ENCODE measurements at regions not wholly inside any gene's neighbourhood (a gene's known extent, or its start where the extent isn't known, plus 50 kb on each side); places are given as distances from the start of the nearest gene placed in this dataset.

- Histone ChIP-seq H3K27ac (ENCODE audit: control insufficient read depth, insufficient read depth, low read length) (no peak overlapping the region), H3K36me3 (ENCODE audit: control insufficient read depth in 2 of 2, extremely low read depth in 1 of 2, insufficient read depth in 2 of 2, low read length in 2 of 2) (no peaks in the 10 kb centered on the region), H3K79me2 (ENCODE audit: control insufficient read depth, insufficient read depth, low read length) (no peaks in the 10 kb centered on the region), H3K4me2 (ENCODE audit: control insufficient read depth, extremely low read depth, insufficient read depth, low read depth, low read length) (no peak overlapping the region), H3K9me3 (ENCODE audit: control insufficient read depth, low read depth, low read length) (no peaks in the 10 kb centered on the region), H3K4me3 (ENCODE audit: control insufficient read depth in 2 of 3, extremely low read depth in 1 of 3, insufficient read depth in 2 of 3, low read depth in 1 of 3, low read length in 3 of 3) (no peak overlapping the region), H2AFZ (ENCODE audit: control insufficient read depth, low read length) (no peak overlapping the region), H3K9me1 (ENCODE audit: control insufficient read depth, extremely low read depth, insufficient read depth, low read length) (no peaks in the 10 kb centered on the region), H3K4me1 (ENCODE audit: control insufficient read depth, extremely low read depth, insufficient read depth, low read length) (no peaks in the 10 kb centered on the region), H3K9ac (ENCODE audit: control insufficient read depth, extremely low read depth, insufficient read depth, low read length) (no peak overlapping the region), H3K27me3 (ENCODE audit: control insufficient read depth, extremely low read depth, insufficient read depth, low read length) (no peaks in the 10 kb centered on the region), H4K20me1 (ENCODE audit: control insufficient read depth, extremely low read depth, insufficient read depth, low read length) (no peaks in the 10 kb centered on the region)
- no peak for FAIRE-seq
- no peak for DNase-seq (ENCODE audit: low read depth, low spot score)
- dilution Hi-C loops (cut with MboI; ENCODE audit: extremely low pct_ligation_motif_present, low sequenced_read_pairs), result no loop called here
- TF ChIP-seq, protein P1, sequence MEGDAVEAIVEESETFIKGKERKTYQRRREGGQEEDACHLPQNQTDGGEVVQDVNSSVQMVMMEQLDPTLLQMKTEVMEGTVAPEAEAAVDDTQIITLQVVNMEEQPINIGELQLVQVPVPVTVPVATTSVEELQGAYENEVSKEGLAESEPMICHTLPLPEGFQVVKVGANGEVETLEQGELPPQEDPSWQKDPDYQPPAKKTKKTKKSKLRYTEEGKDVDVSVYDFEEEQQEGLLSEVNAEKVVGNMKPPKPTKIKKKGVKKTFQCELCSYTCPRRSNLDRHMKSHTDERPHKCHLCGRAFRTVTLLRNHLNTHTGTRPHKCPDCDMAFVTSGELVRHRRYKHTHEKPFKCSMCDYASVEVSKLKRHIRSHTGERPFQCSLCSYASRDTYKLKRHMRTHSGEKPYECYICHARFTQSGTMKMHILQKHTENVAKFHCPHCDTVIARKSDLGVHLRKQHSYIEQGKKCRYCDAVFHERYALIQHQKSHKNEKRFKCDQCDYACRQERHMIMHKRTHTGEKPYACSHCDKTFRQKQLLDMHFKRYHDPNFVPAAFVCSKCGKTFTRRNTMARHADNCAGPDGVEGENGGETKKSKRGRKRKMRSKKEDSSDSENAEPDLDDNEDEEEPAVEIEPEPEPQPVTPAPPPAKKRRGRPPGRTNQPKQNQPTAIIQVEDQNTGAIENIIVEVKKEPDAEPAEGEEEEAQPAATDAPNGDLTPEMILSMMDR (optimal IDR thresholded peaks at IDR 0.05 in 1 of 3, IDR thresholded peaks at IDR 0.05 in 1 of 3, conservative IDR thresholded peaks at IDR 0.05 in 1 of 3; ENCODE audit: extremely low read depth in 1 of 3, insufficient read depth in 2 of 3, low read length in 3 of 3), result no peak
- TF ChIP-seq EZH2 (IDR thresholded peaks at IDR 0.05; ENCODE audit: low read length), result no peak
Observed at GRCh38 chr15:62413786-62414185, 248.7 kb upstream of the C2CD4B start.

- no peaks in the 10 kb centered on the region for H3K79me2 ChIP-seq (ENCODE audit: control insufficient read depth, insufficient read depth, low read length)
- H3K4me2 ChIP-seq (ENCODE audit: control insufficient read depth, extremely low read depth, insufficient read depth, low read depth, low read length), result no peak overlapping the region
- no peaks in the 10 kb centered on the region for H3K36me3 ChIP-seq (ENCODE audit: control insufficient read depth in 2 of 2, extremely low read depth in 1 of 2, insufficient read depth in 2 of 2, low read length in 2 of 2)
- TF ChIP-seq, protein P1 (optimal IDR thresholded peaks at IDR 0.05 in 1 of 3, IDR thresholded peaks at IDR 0.05 in 1 of 3, conservative IDR thresholded peaks at IDR 0.05 in 1 of 3; ENCODE audit: extremely low read depth in 1 of 3, insufficient read depth in 2 of 3, low read length in 3 of 3), result no peak
- no peak for TF ChIP-seq EZH2 (IDR thresholded peaks at IDR 0.05; ENCODE audit: low read length)
- dilution Hi-C loops (cut with MboI; ENCODE audit: extremely low pct_ligation_motif_present, low sequenced_read_pairs), result no loop called here
- FAIRE-seq (no peak), DNase-seq (ENCODE audit: low read depth, low spot score) (no peak)
- no peaks in the 10 kb centered on the region for H4K20me1 ChIP-seq (ENCODE audit: control insufficient read depth, extremely low read depth, insufficient read depth, low read length)
- H3K4me3 ChIP-seq (ENCODE audit: control insufficient read depth in 2 of 3, extremely low read depth in 1 of 3, insufficient read depth in 2 of 3, low read depth in 1 of 3, low read length in 3 of 3), result no peak overlapping the region
- no peaks in the 10 kb centered on the region for H3K27me3 ChIP-seq (ENCODE audit: control insufficient read depth, extremely low read depth, insufficient read depth, low read length)
- no peaks in the 10 kb centered on the region for H3K9me1 ChIP-seq (ENCODE audit: control insufficient read depth, extremely low read depth, insufficient read depth, low read length)
- no peaks in the 10 kb centered on the region for H3K9me3 ChIP-seq (ENCODE audit: control insufficient read depth, low read depth, low read length)
- no peak overlapping the region for H3K27ac ChIP-seq (ENCODE audit: control insufficient read depth, insufficient read depth, low read length)
- no peak overlapping the region for H3K9ac ChIP-seq (ENCODE audit: control insufficient read depth, extremely low read depth, insufficient read depth, low read length)
- H3K4me1 ChIP-seq (ENCODE audit: control insufficient read depth, extremely low read depth, insufficient read depth, low read length), result no peaks in the 10 kb centered on the region
- H2AFZ ChIP-seq (ENCODE audit: control insufficient read depth, low read length), result no peak overlapping the region
Observed at GRCh38 chr15:62415498-62415897, 250.4 kb upstream of the C2CD4B start.

Measured in keratinocyte (primary cell).